ENCODE measurements at regions not wholly inside any gene's neighbourhood (a gene's known extent, or its start where the extent isn't known, plus 50 kb on each side); places are given as distances from the start of the nearest gene placed in this dataset.

DNA sequence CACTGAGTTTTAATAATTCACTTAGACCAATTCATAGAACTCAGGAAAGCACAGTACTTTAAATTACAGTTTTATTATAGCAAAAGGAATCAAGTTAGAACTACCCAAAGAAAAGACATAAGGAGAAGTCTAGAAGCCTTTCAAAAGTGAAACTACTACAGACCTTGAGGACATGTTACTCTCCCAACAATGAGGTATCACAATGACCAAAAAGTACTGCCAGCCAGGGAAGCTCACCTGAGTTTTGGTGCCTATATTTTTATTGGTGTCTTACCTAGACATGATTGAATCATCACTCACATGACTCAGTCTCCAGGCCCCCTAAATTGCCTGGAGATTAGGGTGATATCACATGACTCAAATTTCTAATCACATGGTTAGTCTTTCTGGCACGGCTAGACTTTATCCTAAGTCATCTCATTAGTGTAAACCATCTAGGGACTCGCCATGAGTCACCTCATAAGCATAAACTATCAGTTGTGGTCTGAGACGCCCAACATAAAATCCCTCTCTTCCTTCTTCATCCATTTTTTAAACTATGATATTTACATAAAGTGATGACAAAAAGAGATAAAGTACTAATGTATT is 372.3 kb downstream of the TMA16 start:
- H3K27ac ChIP-seq (ENCODE audit: low read depth, low read length), result no peak overlapping the region
- no peaks in the 10 kb centered on the region for H3K36me3 ChIP-seq (ENCODE audit: control insufficient read depth, insufficient read depth, low read length)
- H3K9me3 ChIP-seq (ENCODE audit: control insufficient read depth, insufficient read depth, low read length), result no peaks in the 10 kb centered on the region
- H3K4me3 ChIP-seq (ENCODE audit: low read depth, low read length), result no peak overlapping the region
- no peaks in the 10 kb centered on the region for H3K4me1 ChIP-seq (ENCODE audit: control insufficient read depth, insufficient read depth, low read length)
- no peaks in the 10 kb centered on the region for H3K27me3 ChIP-seq (ENCODE audit: control insufficient read depth, insufficient read depth, low read length)
- no peak overlapping the region for H3K9ac ChIP-seq (ENCODE audit: low read depth, low read length)

DNA sequence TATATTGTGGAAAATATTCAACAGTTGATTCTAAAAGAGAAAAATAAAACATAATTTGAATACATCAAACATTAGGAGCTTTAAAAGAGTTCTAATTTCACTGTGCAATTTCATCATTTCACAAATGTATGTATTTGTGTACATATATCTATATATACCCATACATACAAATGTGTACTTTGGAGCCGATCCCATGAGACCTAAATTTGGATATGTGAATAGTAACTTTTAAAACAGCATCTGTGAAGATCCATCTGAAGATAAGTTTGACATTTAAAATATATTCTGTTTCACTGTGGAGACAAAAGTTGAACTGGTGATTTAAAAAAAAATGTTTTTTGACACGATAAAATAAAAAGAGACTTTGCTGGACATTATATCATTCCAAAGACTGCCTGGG is 374.0 kb downstream of the TMA16 start:
- no peaks in the 10 kb centered on the region for H3K36me3 ChIP-seq (ENCODE audit: control insufficient read depth, insufficient read depth, low read length)
- H3K4me3 ChIP-seq (ENCODE audit: low read depth, low read length), result no peak overlapping the region

DNA sequence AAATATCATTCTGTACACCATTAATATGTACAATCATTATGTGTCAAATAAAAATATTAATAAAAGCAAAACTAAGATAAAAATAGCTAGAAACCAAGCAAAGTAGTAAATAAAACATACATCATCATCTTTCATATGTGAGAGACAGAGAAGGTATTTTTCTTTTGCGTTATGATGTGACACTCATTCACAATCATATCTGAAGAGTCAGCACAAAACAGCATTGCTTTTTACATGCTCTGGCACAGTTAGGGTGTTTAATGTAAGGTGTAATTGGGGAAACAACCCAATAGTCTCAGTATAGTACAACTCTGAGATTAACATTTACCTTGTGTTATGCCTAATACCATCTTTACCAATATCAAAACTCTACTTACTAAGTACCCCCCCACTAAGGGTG is 376.6 kb downstream of the TMA16 start:
- no peaks in the 10 kb centered on the region for H3K27me3 ChIP-seq (ENCODE audit: control insufficient read depth, insufficient read depth, low read length)

More for the DNA sequence above, 374.0 kb downstream of the TMA16 start:
- no peaks in the 10 kb centered on the region for H3K9me3 ChIP-seq (ENCODE audit: control insufficient read depth, insufficient read depth, low read length)
- H3K27ac ChIP-seq (ENCODE audit: low read depth, low read length), result no peak overlapping the region
- H3K9ac ChIP-seq (ENCODE audit: low read depth, low read length), result no peak overlapping the region
- no peaks in the 10 kb centered on the region for H3K4me1 ChIP-seq (ENCODE audit: control insufficient read depth, insufficient read depth, low read length)
- no peaks in the 10 kb centered on the region for H3K27me3 ChIP-seq (ENCODE audit: control insufficient read depth, insufficient read depth, low read length)

DNA sequence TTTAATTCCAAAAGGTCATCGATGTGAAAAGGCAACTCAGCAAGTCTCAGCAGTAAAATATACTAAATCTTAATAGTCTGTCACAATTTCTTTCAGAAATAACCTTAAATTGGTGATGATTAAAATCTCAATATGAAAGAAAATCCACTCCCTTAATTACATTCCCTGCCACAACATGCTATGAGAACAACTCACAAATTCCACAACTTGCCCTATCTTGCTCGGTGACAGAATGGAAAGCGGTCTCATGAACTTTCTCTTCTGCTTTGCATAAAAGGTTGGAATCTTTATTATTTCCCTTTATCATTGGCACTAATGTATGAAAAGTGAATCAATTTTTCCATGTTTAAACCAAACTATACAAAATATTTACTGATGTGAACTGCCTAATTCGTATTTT is 380.8 kb downstream of the TMA16 start:
- Histone ChIP-seq H3K4me1 (ENCODE audit: control insufficient read depth, insufficient read depth, low read length) (no peaks in the 10 kb centered on the region), H3K27ac (ENCODE audit: low read depth, low read length) (no peak overlapping the region), H3K9ac (ENCODE audit: low read depth, low read length) (no peak overlapping the region), H3K36me3 (ENCODE audit: control insufficient read depth, insufficient read depth, low read length) (no peaks in the 10 kb centered on the region), H3K27me3 (ENCODE audit: control insufficient read depth, insufficient read depth, low read length) (no peaks in the 10 kb centered on the region), H3K4me3 (ENCODE audit: low read depth, low read length) (no peak overlapping the region), H3K9me3 (ENCODE audit: control insufficient read depth, insufficient read depth, low read length) (no peaks in the 10 kb centered on the region)

More for the DNA sequence above, 376.6 kb downstream of the TMA16 start:
- H3K9me3 ChIP-seq (ENCODE audit: control insufficient read depth, insufficient read depth, low read length), result no peaks in the 10 kb centered on the region
- H3K4me3 ChIP-seq (ENCODE audit: low read depth, low read length), result no peak overlapping the region
- no peak overlapping the region for H3K27ac ChIP-seq (ENCODE audit: low read depth, low read length)
- H3K36me3 ChIP-seq (ENCODE audit: control insufficient read depth, insufficient read depth, low read length), result no peaks in the 10 kb centered on the region
- H3K9ac ChIP-seq (ENCODE audit: low read depth, low read length), result no peak overlapping the region
- H3K4me1 ChIP-seq (ENCODE audit: control insufficient read depth, insufficient read depth, low read length), result no peaks in the 10 kb centered on the region

DNA sequence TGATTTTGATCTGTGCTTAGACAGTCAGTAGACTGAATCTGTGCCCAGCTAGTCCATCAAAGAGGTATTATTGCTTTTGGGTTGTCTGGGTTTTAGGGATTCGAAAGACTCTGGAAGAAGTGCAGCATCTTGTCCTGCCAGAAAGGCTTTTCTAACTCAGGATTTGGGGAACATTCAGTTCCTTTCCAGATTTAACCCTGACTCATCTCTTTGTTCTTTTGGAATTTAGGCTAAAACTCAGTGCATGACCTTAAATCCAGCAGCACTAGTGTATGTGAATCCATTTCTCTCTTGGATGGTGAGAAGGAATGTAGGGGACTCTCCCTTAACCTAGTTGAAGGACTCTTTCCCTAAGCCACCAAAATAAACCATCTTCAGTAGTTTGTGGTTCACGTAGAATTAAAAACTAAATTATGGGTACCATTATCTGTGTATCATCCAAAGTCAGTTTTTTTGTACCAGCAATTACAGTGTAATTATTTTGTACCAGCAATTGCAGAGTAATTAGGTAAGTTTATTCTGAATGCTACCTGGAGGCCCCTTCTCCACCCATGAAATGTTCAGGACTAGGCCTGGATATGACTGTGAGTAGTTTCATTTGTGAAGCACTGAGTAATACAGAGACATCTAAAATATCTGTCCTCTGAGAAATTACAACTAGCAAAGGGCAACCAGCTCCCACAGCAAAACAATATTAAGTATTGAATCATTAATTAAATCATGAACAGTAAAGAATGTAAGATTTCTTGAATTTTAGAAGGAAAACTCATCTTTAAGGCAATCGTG is 384.0 kb downstream of the TMA16 start:
- Histone ChIP-seq H3K4me3 (ENCODE audit: low read depth, low read length) (no peak overlapping the region), H3K27ac (ENCODE audit: low read depth, low read length) (no peak overlapping the region), H3K27me3 (ENCODE audit: control insufficient read depth, insufficient read depth, low read length) (no peaks in the 10 kb centered on the region), H3K36me3 (ENCODE audit: control insufficient read depth, insufficient read depth, low read length) (no peaks in the 10 kb centered on the region), H3K9me3 (ENCODE audit: control insufficient read depth, insufficient read depth, low read length) (no peaks in the 10 kb centered on the region), H3K9ac (ENCODE audit: low read depth, low read length) (no peak overlapping the region), H3K4me1 (ENCODE audit: control insufficient read depth, insufficient read depth, low read length) (no peaks in the 10 kb centered on the region)

DNA sequence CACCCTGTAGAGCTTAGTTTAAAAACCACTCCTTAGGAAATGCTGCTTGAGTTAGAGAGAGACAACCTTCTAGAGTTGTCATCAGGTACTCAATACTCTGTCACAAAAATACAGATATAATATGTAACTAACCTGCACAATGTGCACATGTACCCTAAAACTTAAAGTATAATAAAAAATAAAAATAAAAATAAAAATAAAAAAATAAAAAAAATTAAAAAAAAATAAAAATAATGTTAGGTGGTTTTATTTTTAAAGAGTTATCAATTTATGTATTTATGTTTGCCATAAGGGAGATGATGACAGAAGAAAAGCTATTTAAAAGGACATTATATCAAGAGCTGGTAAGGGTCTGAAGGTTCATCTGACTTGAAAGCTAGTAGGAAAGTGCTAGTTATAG is 397.9 kb downstream of the TMA16 start:
- 0 out of 2 replicates have a peak, but pooled peaks cover 2% of the 10 kb centered on the region for H3K9me3 ChIP-seq (ENCODE audit: control insufficient read depth, insufficient read depth, low read length)
- H3K9ac ChIP-seq (ENCODE audit: low read depth, low read length), result no peak overlapping the region
- no peak overlapping the region for H3K27ac ChIP-seq (ENCODE audit: low read depth, low read length)
- peaks cover 27% of the 10 kb centered on the region for H3K4me1 ChIP-seq (ENCODE audit: control insufficient read depth, insufficient read depth, low read length)
- no peaks in the 10 kb centered on the region for H3K27me3 ChIP-seq (ENCODE audit: control insufficient read depth, insufficient read depth, low read length)
- H3K36me3 ChIP-seq (ENCODE audit: control insufficient read depth, insufficient read depth, low read length), result no peaks in the 10 kb centered on the region
- no peak overlapping the region for H3K4me3 ChIP-seq (ENCODE audit: low read depth, low read length)

DNA sequence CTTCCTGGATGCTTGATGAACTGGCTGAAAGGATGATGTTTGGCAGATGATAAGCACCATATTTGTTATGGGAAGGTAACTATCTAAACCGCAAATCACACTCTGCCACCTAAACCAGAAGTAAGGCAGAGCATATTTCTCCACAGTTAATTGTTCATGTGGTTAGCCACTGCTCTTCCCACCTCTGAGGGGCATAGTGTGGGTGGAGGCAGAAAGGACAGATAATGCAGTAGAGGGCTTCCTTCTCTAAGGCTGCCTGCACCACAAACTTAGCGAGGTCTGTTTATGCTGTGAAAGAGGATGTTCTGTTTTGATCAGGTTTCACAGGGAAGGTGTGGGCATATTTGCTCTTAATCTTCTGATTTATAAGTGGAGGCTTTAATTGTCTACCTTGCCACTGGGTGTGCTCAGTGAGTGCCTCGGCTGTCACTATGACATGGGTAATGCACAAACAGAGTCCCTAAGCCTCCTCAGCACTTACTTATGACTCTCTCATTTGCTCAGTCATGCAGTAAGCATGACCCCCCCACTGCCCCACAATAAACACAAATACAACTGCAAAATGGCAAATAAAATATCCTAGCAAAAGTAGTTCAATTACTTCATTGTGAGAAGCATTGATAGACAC is 401.0 kb downstream of the TMA16 start:
- Histone ChIP-seq H3K9me3 (ENCODE audit: control insufficient read depth, insufficient read depth, low read length) (0 out of 2 replicates have a peak, but pooled peaks cover 3% of the 10 kb centered on the region), H3K27me3 (ENCODE audit: control insufficient read depth, insufficient read depth, low read length) (no peaks in the 10 kb centered on the region), H3K9ac (ENCODE audit: low read depth, low read length) (no peak overlapping the region; the same call in 1 of the 2 replicates), H3K36me3 (ENCODE audit: control insufficient read depth, insufficient read depth, low read length) (no peaks in the 10 kb centered on the region), H3K27ac (ENCODE audit: low read depth, low read length) (no peak overlapping the region), H3K4me1 (ENCODE audit: control insufficient read depth, insufficient read depth, low read length) (peaks cover 27% of the 10 kb centered on the region), H3K4me3 (ENCODE audit: low read depth, low read length) (no peak overlapping the region)

DNA sequence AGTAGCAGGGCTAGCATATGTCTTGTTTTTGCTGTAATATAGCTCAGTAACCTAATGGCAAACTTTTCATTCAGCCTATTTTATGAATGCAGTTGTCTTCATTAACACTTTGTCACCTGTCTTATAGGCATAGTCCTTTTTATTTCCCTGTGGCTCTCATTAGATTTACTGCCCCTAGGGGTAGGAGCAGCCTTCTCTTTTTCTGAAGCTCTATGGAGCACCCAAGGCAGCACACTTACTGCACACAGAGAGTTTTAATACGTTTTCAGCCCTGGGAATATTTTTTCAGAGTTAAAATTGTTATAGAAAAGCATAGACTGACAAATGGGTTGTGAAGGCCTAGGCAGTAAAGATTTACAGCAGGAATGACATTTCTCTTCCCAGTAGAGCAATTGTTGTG is 406.8 kb downstream of the TMA16 start:
- Histone ChIP-seq H3K9me3 (ENCODE audit: control insufficient read depth, insufficient read depth, low read length) (0 out of 2 replicates have a peak, but pooled peaks cover 3% of the 10 kb centered on the region), H3K4me3 (ENCODE audit: low read depth, low read length) (no peak overlapping the region), H3K36me3 (ENCODE audit: control insufficient read depth, insufficient read depth, low read length) (no peaks in the 10 kb centered on the region), H3K27me3 (ENCODE audit: control insufficient read depth, insufficient read depth, low read length) (no peaks in the 10 kb centered on the region), H3K9ac (ENCODE audit: low read depth, low read length) (no peak overlapping the region), H3K4me1 (ENCODE audit: control insufficient read depth, insufficient read depth, low read length) (peaks cover 34% of the 10 kb centered on the region), H3K27ac (ENCODE audit: low read depth, low read length) (no peak overlapping the region)

DNA sequence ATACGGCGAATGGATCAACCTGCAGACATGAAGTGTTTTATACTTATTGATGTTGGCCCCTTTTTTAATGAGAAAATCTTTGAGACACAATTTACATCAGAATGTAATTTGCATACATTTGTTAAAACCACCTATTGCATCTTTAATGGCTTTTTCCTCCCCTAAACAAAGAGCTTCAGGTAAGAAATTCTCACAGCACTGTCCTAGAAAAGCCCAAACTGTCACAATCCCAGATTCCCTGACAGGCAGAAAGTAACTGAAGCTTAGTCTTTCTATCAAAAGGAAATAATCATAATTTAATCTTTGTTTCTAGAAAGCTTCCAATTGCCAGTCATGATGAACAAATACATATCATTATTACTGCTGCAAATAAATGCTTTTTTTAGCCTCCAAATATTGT is 407.9 kb downstream of the TMA16 start:
- H3K4me1 ChIP-seq (ENCODE audit: control insufficient read depth, insufficient read depth, low read length), result peaks cover 23% of the 10 kb centered on the region
- no peak overlapping the region for H3K9ac ChIP-seq (ENCODE audit: low read depth, low read length)
- 0 out of 2 replicates have a peak, but pooled peaks cover under 1% of the 10 kb centered on the region for H3K9me3 ChIP-seq (ENCODE audit: control insufficient read depth, insufficient read depth, low read length)
- H3K27ac ChIP-seq (ENCODE audit: low read depth, low read length), result no peak overlapping the region
- no peaks in the 10 kb centered on the region for H3K27me3 ChIP-seq (ENCODE audit: control insufficient read depth, insufficient read depth, low read length)
- H3K36me3 ChIP-seq (ENCODE audit: control insufficient read depth, insufficient read depth, low read length), result no peaks in the 10 kb centered on the region
- H3K4me3 ChIP-seq (ENCODE audit: low read depth, low read length), result no peak overlapping the region

DNA sequence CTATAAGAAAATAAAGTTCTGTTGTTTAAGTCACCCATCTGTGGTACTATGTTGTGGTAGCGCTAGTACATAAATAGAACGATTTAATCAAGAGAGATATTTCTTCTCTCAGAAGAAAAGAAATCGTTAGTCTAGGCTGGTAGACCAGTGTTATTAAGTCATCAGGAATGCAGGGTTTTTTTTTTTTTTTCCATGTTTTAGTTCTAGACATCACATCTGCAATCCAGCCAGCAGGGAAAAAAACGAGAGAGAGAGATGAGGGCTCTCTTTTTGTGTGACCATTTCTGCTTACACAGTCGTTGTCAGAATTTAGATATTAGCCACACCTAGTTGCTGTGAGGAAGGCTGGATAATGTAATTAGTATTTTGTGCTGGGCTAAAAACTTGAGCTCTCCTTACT is 417.4 kb downstream of the TMA16 start:
- H3K4me1 ChIP-seq (ENCODE audit: control insufficient read depth, insufficient read depth, low read length), result peaks cover 4% of the 10 kb centered on the region; the same call in 1 of the 2 replicates
- no peaks in the 10 kb centered on the region for H3K36me3 ChIP-seq (ENCODE audit: control insufficient read depth, insufficient read depth, low read length)
- H3K27me3 ChIP-seq (ENCODE audit: control insufficient read depth, insufficient read depth, low read length), result no peaks in the 10 kb centered on the region
- H3K27ac ChIP-seq (ENCODE audit: low read depth, low read length), result no peak overlapping the region
- no peaks in the 10 kb centered on the region for H3K9me3 ChIP-seq (ENCODE audit: control insufficient read depth, insufficient read depth, low read length)
- H3K9ac ChIP-seq (ENCODE audit: low read depth, low read length), result no peak overlapping the region
- no peak overlapping the region for H3K4me3 ChIP-seq (ENCODE audit: low read depth, low read length)

DNA sequence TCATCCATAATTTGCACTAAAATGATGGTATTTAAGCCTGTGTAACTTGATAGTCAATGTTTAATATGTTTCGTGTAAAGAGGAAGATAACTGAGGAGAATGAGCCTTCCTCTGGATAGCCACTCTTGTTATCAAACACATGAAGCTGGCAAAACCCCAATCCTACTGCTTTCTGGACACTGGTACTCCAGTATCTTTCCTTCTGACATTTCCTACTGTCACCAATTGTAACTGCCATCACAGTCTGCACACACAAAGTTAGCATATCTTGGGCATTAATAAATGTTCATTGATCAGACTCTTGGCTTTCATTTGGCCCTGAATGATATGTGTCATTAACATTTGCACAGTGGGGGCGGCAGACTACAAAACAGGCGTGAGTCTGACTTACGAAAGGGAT is 419.1 kb downstream of the TMA16 start:
- peaks cover 4% of the 10 kb centered on the region; the same call in 1 of the 2 replicates for H3K4me1 ChIP-seq (ENCODE audit: control insufficient read depth, insufficient read depth, low read length)

More for the DNA sequence above, 419.1 kb downstream of the TMA16 start:
- H3K4me3 ChIP-seq (ENCODE audit: low read depth, low read length), result no peak overlapping the region
- H3K9me3 ChIP-seq (ENCODE audit: control insufficient read depth, insufficient read depth, low read length), result no peaks in the 10 kb centered on the region
- H3K27me3 ChIP-seq (ENCODE audit: control insufficient read depth, insufficient read depth, low read length), result no peaks in the 10 kb centered on the region
- no peaks in the 10 kb centered on the region for H3K36me3 ChIP-seq (ENCODE audit: control insufficient read depth, insufficient read depth, low read length)
- no peak overlapping the region for H3K9ac ChIP-seq (ENCODE audit: low read depth, low read length)
- no peak overlapping the region for H3K27ac ChIP-seq (ENCODE audit: low read depth, low read length)
